ENCODE measurements at regions not wholly inside any gene's neighbourhood (a gene's known extent, or its start where the extent isn't known, plus 50 kb on each side); places are given as distances from the start of the nearest gene placed in this dataset.

DNA sequence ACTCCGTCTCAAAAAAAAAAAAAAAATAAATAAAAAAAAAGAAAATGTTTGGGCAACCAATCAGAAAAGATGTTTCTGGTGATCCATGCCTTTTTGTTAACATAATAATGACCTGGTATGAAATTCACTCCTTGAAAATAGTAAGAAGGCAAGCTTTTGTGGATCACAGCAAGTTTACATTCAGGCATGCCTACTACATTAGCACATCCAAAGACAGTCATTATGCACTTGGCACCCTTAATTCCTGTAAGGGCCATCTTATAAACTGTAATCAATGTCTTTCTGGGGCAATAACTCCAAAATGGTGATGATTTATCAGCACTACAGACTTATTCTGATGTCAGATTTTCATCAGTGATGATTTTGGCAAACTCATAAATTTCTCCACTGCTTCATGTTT is 1871.6 kb upstream of the AGA start:
- ATAC-seq: no peak

DNA sequence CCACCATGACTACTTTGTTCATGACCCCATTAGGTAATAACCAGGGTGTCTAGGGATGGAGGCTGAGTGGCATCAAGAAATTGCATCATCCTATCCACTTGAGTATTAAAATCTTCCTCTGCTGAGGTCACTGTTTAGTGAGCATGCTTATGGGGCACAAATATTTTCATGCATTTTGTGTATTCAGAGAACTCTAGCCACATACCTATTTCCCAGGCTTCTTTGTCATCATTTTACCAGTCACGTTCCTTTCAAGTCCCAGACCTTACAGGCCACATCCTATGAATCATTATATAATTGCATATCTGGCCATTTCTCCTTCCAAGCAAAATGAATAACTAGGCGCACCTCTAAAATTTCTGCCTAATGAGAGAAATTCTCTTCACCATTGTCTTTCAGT is 1882.9 kb upstream of the AGA start:
- Histone ChIP-seq H3K4me1 (ENCODE audit: control insufficient read depth in 1 of 2, insufficient read depth in 2 of 2, low read length in 2 of 2) (no peaks in the 10 kb centered on the region), H3K4me2 (ENCODE audit: low read length) (no peak overlapping the region), H3K4me3 (replicated peaks in 1 of 2; ENCODE audit: low read depth in 1 of 2, low read length in 2 of 2) (no peak overlapping the region), H3K9me3 (ENCODE audit: control insufficient read depth in 1 of 2, insufficient read depth in 1 of 2, low read depth in 1 of 2, low read length in 2 of 2) (no peaks in the 10 kb centered on the region), H3K79me2 (ENCODE audit: insufficient read depth, low read length) (no peaks in the 10 kb centered on the region), H4K20me1 (ENCODE audit: insufficient read depth) (no peaks in the 10 kb centered on the region), H3K9me2 (ENCODE audit: insufficient read depth) (no peaks in the 10 kb centered on the region), H3K27me3 (ENCODE audit: insufficient read depth, low read length) (no peaks in the 10 kb centered on the region), H3K9ac (ENCODE audit: low read length) (no peak overlapping the region), H2AFZ (ENCODE audit: low read depth, low read length, poor library complexity, severe bottlenecking) (no peak overlapping the region), H3K36me3 (ENCODE audit: control insufficient read depth in 1 of 2, insufficient read depth in 2 of 2, low read length in 2 of 2) (no peaks in the 10 kb centered on the region), H3K27ac (ENCODE audit: low read depth, low read length) (no peak overlapping the region)
- ATAC-seq: no peak
- RAD21 ChIA-PET (ENCODE audit: low non-redundant PET in 1 of 2, low total read pairs in 2 of 2, uncharacterized antibody in 2 of 2, unreplicated experiment in 2 of 2): no interaction called here
- CTCF ChIA-PET: no interaction called here
- no peak for DNase-seq (ENCODE audit: low read depth, low spot score)
- intact Hi-C loops (cut with micrococcal nuclease): no loop called here
- POLR2A ChIA-PET: no interaction called here
- BruUV-seq (replicated peaks): no TSS peak
- TF ChIP-seq TCF7L2 (IDR thresholded peaks at IDR 0.05; ENCODE audit: borderline replicate concordance, extremely low read depth, insufficient read depth, insufficient read length): no peak
- no peak for TF ChIP-seq CEBPB (IDR thresholded peaks at IDR 0.05; ENCODE audit: low read depth)
- no peak for TF ChIP-seq POLR2A (IDR thresholded peaks at IDR 0.05; ENCODE audit: borderline replicate concordance, extremely low read depth, insufficient read depth, insufficient read length)
- TF ChIP-seq, protein P1, sequence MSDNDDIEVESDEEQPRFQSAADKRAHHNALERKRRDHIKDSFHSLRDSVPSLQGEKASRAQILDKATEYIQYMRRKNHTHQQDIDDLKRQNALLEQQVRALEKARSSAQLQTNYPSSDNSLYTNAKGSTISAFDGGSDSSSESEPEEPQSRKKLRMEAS (IDR thresholded peaks at IDR 0.05): no peak
- no peak for TF ChIP-seq EZH2 (IDR thresholded peaks at IDR 0.05)
- TF ChIP-seq, protein P2, sequence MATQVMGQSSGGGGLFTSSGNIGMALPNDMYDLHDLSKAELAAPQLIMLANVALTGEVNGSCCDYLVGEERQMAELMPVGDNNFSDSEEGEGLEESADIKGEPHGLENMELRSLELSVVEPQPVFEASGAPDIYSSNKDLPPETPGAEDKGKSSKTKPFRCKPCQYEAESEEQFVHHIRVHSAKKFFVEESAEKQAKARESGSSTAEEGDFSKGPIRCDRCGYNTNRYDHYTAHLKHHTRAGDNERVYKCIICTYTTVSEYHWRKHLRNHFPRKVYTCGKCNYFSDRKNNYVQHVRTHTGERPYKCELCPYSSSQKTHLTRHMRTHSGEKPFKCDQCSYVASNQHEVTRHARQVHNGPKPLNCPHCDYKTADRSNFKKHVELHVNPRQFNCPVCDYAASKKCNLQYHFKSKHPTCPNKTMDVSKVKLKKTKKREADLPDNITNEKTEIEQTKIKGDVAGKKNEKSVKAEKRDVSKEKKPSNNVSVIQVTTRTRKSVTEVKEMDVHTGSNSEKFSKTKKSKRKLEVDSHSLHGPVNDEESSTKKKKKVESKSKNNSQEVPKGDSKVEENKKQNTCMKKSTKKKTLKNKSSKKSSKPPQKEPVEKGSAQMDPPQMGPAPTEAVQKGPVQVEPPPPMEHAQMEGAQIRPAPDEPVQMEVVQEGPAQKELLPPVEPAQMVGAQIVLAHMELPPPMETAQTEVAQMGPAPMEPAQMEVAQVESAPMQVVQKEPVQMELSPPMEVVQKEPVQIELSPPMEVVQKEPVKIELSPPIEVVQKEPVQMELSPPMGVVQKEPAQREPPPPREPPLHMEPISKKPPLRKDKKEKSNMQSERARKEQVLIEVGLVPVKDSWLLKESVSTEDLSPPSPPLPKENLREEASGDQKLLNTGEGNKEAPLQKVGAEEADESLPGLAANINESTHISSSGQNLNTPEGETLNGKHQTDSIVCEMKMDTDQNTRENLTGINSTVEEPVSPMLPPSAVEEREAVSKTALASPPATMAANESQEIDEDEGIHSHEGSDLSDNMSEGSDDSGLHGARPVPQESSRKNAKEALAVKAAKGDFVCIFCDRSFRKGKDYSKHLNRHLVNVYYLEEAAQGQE (IDR thresholded peaks at IDR 0.05; ENCODE audit: low read depth): no peak
- TF ChIP-seq FOSL1 (IDR thresholded peaks at IDR 0.05; ENCODE audit: low read depth): no peak
- TF ChIP-seq POLR2AphosphoS5 (IDR thresholded peaks at IDR 0.05; ENCODE audit: low read depth, low read length): no peak
- no peak for TF ChIP-seq EGR1 (IDR thresholded peaks at IDR 0.05; ENCODE audit: low read depth)
- TF ChIP-seq EZH2phosphoT487 (IDR thresholded peaks at IDR 0.05; ENCODE audit: borderline replicate concordance): no peak

More for the DNA sequence above, 1871.6 kb upstream of the AGA start:
- H3K4me2 ChIP-seq (ENCODE audit: low read length): no peak overlapping the region
- no TSS peak for BruUV-seq (replicated peaks)
- H3K27ac ChIP-seq (ENCODE audit: low read depth, low read length): no peak overlapping the region
- no peaks in the 10 kb centered on the region for H3K9me3 ChIP-seq (ENCODE audit: control insufficient read depth in 1 of 2, insufficient read depth in 1 of 2, low read depth in 1 of 2, low read length in 2 of 2)
- no peak overlapping the region for H2AFZ ChIP-seq (ENCODE audit: low read depth, low read length, poor library complexity, severe bottlenecking)
- H3K9ac ChIP-seq (ENCODE audit: low read length): no peak overlapping the region
- ChIA-PET CTCF (no interaction called here), RAD21 (ENCODE audit: low non-redundant PET in 1 of 2, low total read pairs in 2 of 2, uncharacterized antibody in 2 of 2, unreplicated experiment in 2 of 2) (no interaction called here), POLR2A (no interaction called here)
- H3K9me2 ChIP-seq (ENCODE audit: insufficient read depth): no peaks in the 10 kb centered on the region
- no peaks in the 10 kb centered on the region for H3K36me3 ChIP-seq (ENCODE audit: control insufficient read depth in 1 of 2, insufficient read depth in 2 of 2, low read length in 2 of 2)
- TF ChIP-seq ZFX (IDR thresholded peaks at IDR 0.05) (no peak), POLR2A (IDR thresholded peaks at IDR 0.05; ENCODE audit: borderline replicate concordance, extremely low read depth, insufficient read depth, insufficient read length) (no peak), EZH2 (IDR thresholded peaks at IDR 0.05) (no peak), TCF7L2 (IDR thresholded peaks at IDR 0.05; ENCODE audit: borderline replicate concordance, extremely low read depth, insufficient read depth, insufficient read length) (no peak)
- TF ChIP-seq, protein P3, sequence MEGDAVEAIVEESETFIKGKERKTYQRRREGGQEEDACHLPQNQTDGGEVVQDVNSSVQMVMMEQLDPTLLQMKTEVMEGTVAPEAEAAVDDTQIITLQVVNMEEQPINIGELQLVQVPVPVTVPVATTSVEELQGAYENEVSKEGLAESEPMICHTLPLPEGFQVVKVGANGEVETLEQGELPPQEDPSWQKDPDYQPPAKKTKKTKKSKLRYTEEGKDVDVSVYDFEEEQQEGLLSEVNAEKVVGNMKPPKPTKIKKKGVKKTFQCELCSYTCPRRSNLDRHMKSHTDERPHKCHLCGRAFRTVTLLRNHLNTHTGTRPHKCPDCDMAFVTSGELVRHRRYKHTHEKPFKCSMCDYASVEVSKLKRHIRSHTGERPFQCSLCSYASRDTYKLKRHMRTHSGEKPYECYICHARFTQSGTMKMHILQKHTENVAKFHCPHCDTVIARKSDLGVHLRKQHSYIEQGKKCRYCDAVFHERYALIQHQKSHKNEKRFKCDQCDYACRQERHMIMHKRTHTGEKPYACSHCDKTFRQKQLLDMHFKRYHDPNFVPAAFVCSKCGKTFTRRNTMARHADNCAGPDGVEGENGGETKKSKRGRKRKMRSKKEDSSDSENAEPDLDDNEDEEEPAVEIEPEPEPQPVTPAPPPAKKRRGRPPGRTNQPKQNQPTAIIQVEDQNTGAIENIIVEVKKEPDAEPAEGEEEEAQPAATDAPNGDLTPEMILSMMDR (IDR thresholded peaks at IDR 0.05 in 2 of 3, conservative IDR thresholded peaks at IDR 0.05 in 1 of 3; ENCODE audit: borderline replicate concordance in 1 of 3, insufficient read depth in 1 of 3, low read depth in 2 of 3, low read length in 2 of 3): no peak
- H3K4me3 ChIP-seq (replicated peaks in 1 of 2; ENCODE audit: low read depth in 1 of 2, low read length in 2 of 2): no peak overlapping the region
- DNase-seq (ENCODE audit: low read depth, low spot score): no peak
- H3K27me3 ChIP-seq (ENCODE audit: insufficient read depth, low read length): no peaks in the 10 kb centered on the region
- no peaks in the 10 kb centered on the region for H3K4me1 ChIP-seq (ENCODE audit: control insufficient read depth in 1 of 2, insufficient read depth in 2 of 2, low read length in 2 of 2)
- H4K20me1 ChIP-seq (ENCODE audit: insufficient read depth): no peaks in the 10 kb centered on the region
- intact Hi-C loops (cut with micrococcal nuclease): no loop called here
- H3K79me2 ChIP-seq (ENCODE audit: insufficient read depth, low read length): no peaks in the 10 kb centered on the region

All from HCT116 (cell line).